DND-41 (cell line): ENCODE measurements at regions not wholly inside any gene's neighbourhood (a gene's known extent, or its start where the extent isn't known, plus 50 kb on each side); places are given as distances from the start of the nearest gene placed in this dataset.

Experiments
- CTCF ChIP-seq: IDR thresholded peaks from 2 replicates; pipeline ENCODE4 v1.5.1; 2012; ENCODE audit warnings: borderline replicate concordance, low read length, moderate library complexity, mild to moderate bottlenecking; ENCODE audit not compliant: poor library complexity, severe bottlenecking; ENCODE audit errors: extremely low read depth
- EZH2 ChIP-seq: IDR thresholded peaks from 3 replicates; pipeline ENCODE4 v1.6.1; 2012; ENCODE audit warnings: borderline replicate concordance, low read depth, mild to moderate bottlenecking, moderate library complexity, low read length, inconsistent platforms; ENCODE audit not compliant: severe bottlenecking

GRCh38 chr4:60934566-60935295 lies 265.4 kb upstream of the ADGRL3 start:
- TF ChIP-seq CTCF (no peak), EZH2 (no peak)
